HCT116 (cell line): ENCODE measurements at regions not wholly inside any gene's neighbourhood (a gene's known extent, or its start where the extent isn't known, plus 50 kb on each side); places are given as distances from the start of the nearest gene placed in this dataset.

Experiments
- ATAC-seq: fragments of 200-7000 bp; cut with Tn5 transposase; 2 replicates; pipeline ENCODE4 v1.9.1; 2020; ENCODE audit warnings: mild to moderate bottlenecking, moderate library complexity
- BruUV-seq: library from RNA; stranded (reverse); fragments of 400-500 nt; replicated peaks from 2 replicates; lab custom pipeline; 2021; lab: Mats Ljungman, UMichigan
- CTCF ChIA-PET: fragments of 300-600 bp; sonication (Branson Sonifier 250); formaldehyde crosslinking; loops from one replicate; lab custom pipeline; 2021; ENCODE audit warnings: antibody characterized with exemption; lab: Charles Lee
- POLR2A ChIA-PET: fragments of 300-600, 350-600 bp; sonication (Branson Sonifier 250); formaldehyde crosslinking; loops from one replicate; lab custom pipeline; 2021; ENCODE audit warnings: antibody characterized with exemption; lab: Charles Lee
- RAD21 ChIA-PET, 2 experiments: fragments of 300-600 bp; sonication (Branson Sonifier 250); formaldehyde crosslinking; loops; one replicate each; lab custom pipeline; 2023; ENCODE audit warnings: low total read pairs in 2 of 2; ENCODE audit not compliant: uncharacterized antibody in 2 of 2, unreplicated experiment in 2 of 2, low non-redundant PET in 1 of 2; lab: Charles Lee
- DNase-seq: peaks from one replicate; pipeline ENCODE4 v3.0.0-alpha.2; 2010; ENCODE audit warnings: low read depth, low spot score
- H2AFZ ChIP-seq: fragments of 200-600 bp; shearing (Covaris generic), sonication (generic); 2 replicates; pipeline ENCODE4 v1.6.1; 2017; ENCODE audit warnings: low read depth, mixed run types, mixed read lengths, antibody characterized with exemption, low read length; ENCODE audit not compliant: poor library complexity, severe bottlenecking
- H3K27ac ChIP-seq: 2 replicates; pipeline ENCODE4 v1.5.1; 2012; ENCODE audit warnings: low read depth, low read length
- H3K27me3 ChIP-seq: fragments of 200-600 bp; sonication (generic); 2 replicates; pipeline ENCODE4 v1.6.1; 2016; ENCODE audit warnings: mixed run types, low read length, mixed read lengths; ENCODE audit not compliant: insufficient read depth
- H3K36me3 ChIP-seq, 2 experiments: fragments of 200-500 bp in 1 of 2; fragments of 200-600 bp in 1 of 2; sonication (Bioruptor generic) in 1 of 2; sonication (generic) in 1 of 2; 2 replicates each; pipeline versions ENCODE4 v1.5.1 to v1.6.1; 2014 to 2016; ENCODE audit warnings: low read length in 2 of 2, inconsistent platforms in 1 of 2, mixed read lengths in 1 of 2, mixed run types in 1 of 2; ENCODE audit not compliant: insufficient read depth in 2 of 2, control insufficient read depth in 1 of 2
- H3K4me1 ChIP-seq, 2 experiments: fragments of 200-600 bp in 1 of 2; sonication (generic) in 1 of 2; 2 replicates each; pipeline versions ENCODE4 v1.5.1 to v1.6.1; 2012 to 2017; ENCODE audit warnings: low read length in 2 of 2, inconsistent platforms in 1 of 2, mild to moderate bottlenecking in 1 of 2, mixed read lengths in 1 of 2, mixed run types in 1 of 2, moderate library complexity in 1 of 2; ENCODE audit not compliant: insufficient read depth in 2 of 2, control insufficient read depth in 1 of 2
- H3K4me2 ChIP-seq: fragments of 200-600 bp; sonication (generic); 2 replicates; pipeline ENCODE4 v1.6.1; 2017; ENCODE audit warnings: mixed run types, low read length, mixed read lengths
- H3K4me3 ChIP-seq, 2 experiments: fragments of 200-600 bp in 1 of 2; sonication (generic) in 1 of 2; replicated peaks in 1 of 2; 2 replicates each; pipeline ENCODE4 v1.5.1; 2011 to 2016; ENCODE audit warnings: low read length in 2 of 2, control low read depth in 1 of 2, low read depth in 1 of 2, mild to moderate bottlenecking in 1 of 2, mixed read lengths in 1 of 2, mixed run types in 1 of 2
- H3K79me2 ChIP-seq: fragments of 200-600 bp; sonication (generic); 2 replicates; pipeline ENCODE4 v1.6.1; 2017; ENCODE audit warnings: mild to moderate bottlenecking, mixed run types, low read length, moderate library complexity, mixed read lengths; ENCODE audit not compliant: insufficient read depth
- H3K9ac ChIP-seq: fragments of 200-600 bp; sonication (generic); 2 replicates; pipeline ENCODE4 v1.6.1; 2016; ENCODE audit warnings: low read length, mixed read lengths
- H3K9me2 ChIP-seq: fragments of 200-600 bp; sonication (generic), shearing (Covaris generic); 2 replicates; pipeline ENCODE4 v1.6.1; 2017; ENCODE audit warnings: mixed run types, mild to moderate bottlenecking, moderate library complexity; ENCODE audit not compliant: insufficient read depth
- H3K9me3 ChIP-seq, 2 experiments: fragments of 200-500 bp in 1 of 2; fragments of 200-600 bp in 1 of 2; sonication (Bioruptor generic) in 1 of 2; sonication (generic) in 1 of 2; 2 replicates each; pipeline ENCODE4 v1.6.1; 2014 to 2017; ENCODE audit warnings: low read length in 2 of 2, mixed read lengths in 2 of 2, inconsistent platforms in 1 of 2, low read depth in 1 of 2, mild to moderate bottlenecking in 1 of 2, mixed run types in 1 of 2, moderate library complexity in 1 of 2; ENCODE audit not compliant: control insufficient read depth in 1 of 2, insufficient read depth in 1 of 2
- H4K20me1 ChIP-seq: fragments of 200-600 bp; sonication (generic), shearing (Covaris generic); 2 replicates; pipeline ENCODE4 v1.6.1; 2017; ENCODE audit warnings: mixed run types, mild to moderate bottlenecking, moderate library complexity; ENCODE audit not compliant: insufficient read depth
- ATF3 ChIP-seq: IDR thresholded peaks from 2 replicates; pipeline ENCODE4 v1.6.1; 2012
- CBX3 ChIP-seq: IDR thresholded peaks from 2 replicates; pipeline ENCODE4 v1.6.1; 2012; ENCODE audit warnings: low read depth
- EGR1 ChIP-seq: IDR thresholded peaks from 2 replicates; pipeline ENCODE4 v1.6.1; 2012; ENCODE audit warnings: low read depth
- ELF1 ChIP-seq: IDR thresholded peaks from 2 replicates; pipeline ENCODE4 v1.6.1; 2012; ENCODE audit warnings: low read depth, borderline replicate concordance
- EZH2 ChIP-seq: fragments of 200-600 bp; sonication (generic); IDR thresholded peaks from 2 replicates; pipeline ENCODE4 v1.6.1; 2017; ENCODE audit warnings: antibody characterized with exemption, mixed run types
- FOSL1 ChIP-seq: IDR thresholded peaks from 2 replicates; pipeline ENCODE4 v1.6.1; 2012; ENCODE audit warnings: low read depth
- JUND ChIP-seq: IDR thresholded peaks from 2 replicates; pipeline ENCODE4 v1.6.1; 2012
- POLR2A ChIP-seq: IDR thresholded peaks from 2 replicates; pipeline ENCODE4 v1.7.0; 2011; ENCODE audit warnings: borderline replicate concordance; ENCODE audit not compliant: insufficient read depth, insufficient read length; ENCODE audit errors: extremely low read depth
- SP1 ChIP-seq: IDR thresholded peaks from 2 replicates; pipeline ENCODE4 v1.6.1; 2012; ENCODE audit warnings: low read depth
- SRF ChIP-seq: IDR thresholded peaks from 2 replicates; pipeline ENCODE4 v1.6.1; 2012; ENCODE audit warnings: low read depth
- TCF7L2 ChIP-seq: IDR thresholded peaks from 2 replicates; pipeline ENCODE4 v1.7.0; 2011; ENCODE audit warnings: borderline replicate concordance, inconsistent platforms; ENCODE audit not compliant: insufficient read depth, insufficient read length; ENCODE audit errors: extremely low read depth
- intact Hi-C: fragments of 100-400 bp; cut with micrococcal nuclease; formaldehyde crosslinking; loops from 2 replicates; pipeline ENCODE4 v1.10.0; 2022

GRCh38 chr5:125205601-125206225, 459.3 kb upstream of the ZNF608 start:
- H3K27me3 ChIP-seq, result no peaks in the 10 kb centered on the region
- no peaks in the 10 kb centered on the region for H3K36me3 ChIP-seq
- ATAC-seq, result no peak
- DNase-seq, result no peak
- no peaks in the 10 kb centered on the region for H3K9me3 ChIP-seq
- H3K79me2 ChIP-seq, result no peaks in the 10 kb centered on the region
- H3K9me2 ChIP-seq, result no peaks in the 10 kb centered on the region
- H3K4me3 ChIP-seq, result no peak overlapping the region
- no peak overlapping the region for H3K9ac ChIP-seq
- BruUV-seq, result no TSS peak
- intact Hi-C loops, result no loop called here
- H2AFZ ChIP-seq, result no peak overlapping the region
- POLR2A ChIA-PET, result no interaction called here
- no peaks in the 10 kb centered on the region for H4K20me1 ChIP-seq
- H3K27ac ChIP-seq, result no peak overlapping the region
- RAD21 ChIA-PET, result no interaction called here
- no peak for TF ChIP-seq EZH2
- TF ChIP-seq JUND, result no peak
- TF ChIP-seq ELF1, result no peak
- no peak for TF ChIP-seq POLR2A
- no peak for TF ChIP-seq EGR1
- CTCF ChIA-PET, result no interaction called here
- H3K4me1 ChIP-seq, result no peaks in the 10 kb centered on the region
- no peak overlapping the region for H3K4me2 ChIP-seq

GRCh38 chr5:125207856-125208255, 461.4 kb upstream of the ZNF608 start:
- H3K36me3 ChIP-seq, result no peaks in the 10 kb centered on the region
- BruUV-seq, result no TSS peak
- H2AFZ ChIP-seq, result no peak overlapping the region
- POLR2A ChIA-PET, result no interaction called here
- CTCF ChIA-PET, result no interaction called here
- no peaks in the 10 kb centered on the region for H3K4me1 ChIP-seq
- H3K9ac ChIP-seq, result no peak overlapping the region
- no peak overlapping the region for H3K4me3 ChIP-seq
- no peak overlapping the region for H3K4me2 ChIP-seq
- intact Hi-C loops, result no loop called here
- no peak overlapping the region for H3K27ac ChIP-seq
- RAD21 ChIA-PET, result no interaction called here
- H4K20me1 ChIP-seq, result no peaks in the 10 kb centered on the region
- no peak for TF ChIP-seq FOSL1
- TF ChIP-seq TCF7L2, result no peak
- no peak for TF ChIP-seq EGR1
- TF ChIP-seq ATF3, result no peak
- no peak for TF ChIP-seq EZH2
- no peak for TF ChIP-seq POLR2A
- TF ChIP-seq SRF, result no peak
- no peak for TF ChIP-seq SP1
- TF ChIP-seq CBX3, result no peak
- no peaks in the 10 kb centered on the region for H3K9me2 ChIP-seq
- H3K9me3 ChIP-seq, result no peaks in the 10 kb centered on the region
- no peaks in the 10 kb centered on the region for H3K27me3 ChIP-seq
- no peaks in the 10 kb centered on the region for H3K79me2 ChIP-seq
- no peak for DNase-seq
- no peak for ATAC-seq
